ENCODE measurements at regions not wholly inside any gene's neighbourhood (a gene's known extent, or its start where the extent isn't known, plus 50 kb on each side); places are given as distances from the start of the nearest gene placed in this dataset.

- FAIRE-seq (no peak), DNase-seq (ENCODE audit: low read depth) (no peak)
- peaks cover 2% of the 10 kb centered on the region for H3K27me3 ChIP-seq (ENCODE audit: control insufficient read depth, insufficient read depth, low read length)
- H3K4me3 ChIP-seq (ENCODE audit: low read depth, low read length): no peak overlapping the region
- H3K36me3 ChIP-seq (ENCODE audit: control insufficient read depth, insufficient read depth, low read length): no peaks in the 10 kb centered on the region
- TF ChIP-seq CTCF (IDR thresholded peaks at IDR 0.05; ENCODE audit: insufficient read depth, low read length, severe bottlenecking): no peak
These were observed 161.7 kb downstream of the TFCP2L1 start for GRCh38 chr2:121123268-121123667.

DNA sequence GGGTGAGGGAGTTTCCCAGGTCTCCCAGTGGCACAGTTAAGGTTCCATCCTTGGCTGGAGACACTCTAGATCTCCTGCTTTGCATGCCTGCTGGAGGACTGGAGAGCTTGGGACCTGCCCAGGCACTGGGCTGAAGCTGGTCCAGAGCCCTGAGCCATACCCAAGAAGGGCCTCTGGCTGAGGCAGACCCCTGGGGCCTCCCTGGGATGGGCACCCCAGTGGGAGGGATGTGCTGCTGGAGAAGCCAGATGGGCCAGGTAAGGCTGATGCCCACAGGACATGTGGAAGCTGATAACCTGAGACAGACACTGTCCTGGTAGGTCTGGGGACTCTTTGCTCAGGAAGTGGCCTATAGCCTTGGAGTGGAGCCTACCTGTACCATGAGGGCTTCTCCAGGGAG is 160.7 kb downstream of the TFCP2L1 start:
- no peak for TF ChIP-seq CTCF (IDR thresholded peaks at IDR 0.05; ENCODE audit: insufficient read depth, low read length, severe bottlenecking)
- Histone ChIP-seq H3K36me3 (ENCODE audit: control insufficient read depth, insufficient read depth, low read length) (no peaks in the 10 kb centered on the region), H3K4me3 (ENCODE audit: low read depth, low read length) (no peak overlapping the region), H3K27me3 (ENCODE audit: control insufficient read depth, insufficient read depth, low read length) (no peaks in the 10 kb centered on the region)
- DNase-seq (ENCODE audit: low read depth) (no peak), FAIRE-seq (no peak)

DNA sequence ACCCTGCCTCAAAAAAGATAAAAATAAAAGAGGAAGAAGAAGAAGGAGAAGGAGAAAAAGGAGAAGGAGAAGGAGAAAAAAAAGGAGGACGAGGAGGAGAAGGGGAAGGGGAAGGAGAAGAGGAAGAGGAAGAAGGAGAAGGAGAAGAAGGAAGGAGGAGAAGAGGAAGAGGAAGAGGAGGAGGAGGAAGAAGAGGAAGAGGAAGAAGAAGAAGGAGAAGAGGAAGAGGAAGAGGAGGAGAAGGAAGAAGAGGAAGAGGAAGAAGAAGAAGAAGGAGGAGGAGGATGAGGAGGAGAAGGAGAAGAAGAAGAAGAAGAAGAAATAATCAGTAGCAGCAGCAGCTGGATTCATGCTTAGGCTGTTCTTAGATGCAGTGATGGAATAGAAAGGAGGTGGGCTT is 159.7 kb downstream of the TFCP2L1 start:
- TF ChIP-seq CTCF (IDR thresholded peaks at IDR 0.05; ENCODE audit: insufficient read depth, low read length, severe bottlenecking): no peak
- FAIRE-seq: no peak
- Histone ChIP-seq H3K36me3 (ENCODE audit: control insufficient read depth, insufficient read depth, low read length) (no peaks in the 10 kb centered on the region), H3K4me3 (ENCODE audit: low read depth, low read length) (no peak overlapping the region), H3K27me3 (ENCODE audit: control insufficient read depth, insufficient read depth, low read length) (no peaks in the 10 kb centered on the region)
- DNase-seq (ENCODE audit: low read depth): no peak

GRCh38 chr2:121128741-121129659 is 156.0 kb downstream of the TFCP2L1 start:
- Histone ChIP-seq H3K27me3 (ENCODE audit: control insufficient read depth, insufficient read depth, low read length) (no peaks in the 10 kb centered on the region), H3K4me3 (ENCODE audit: low read depth, low read length) (no peak overlapping the region), H3K36me3 (ENCODE audit: control insufficient read depth, insufficient read depth, low read length) (no peaks in the 10 kb centered on the region)
- FAIRE-seq (peak; percentile 47), DNase-seq (ENCODE audit: low read depth) (peak; percentile 67)
- TF ChIP-seq CTCF (IDR thresholded peaks at IDR 0.05; ENCODE audit: insufficient read depth, low read length, severe bottlenecking): peak; percentile 79

- FAIRE-seq: no peak
These were observed 155.3 kb downstream of the TFCP2L1 start for GRCh38 chr2:121129692-121130091.

More at GRCh38 chr2:121129692-121130091, 155.3 kb downstream of the TFCP2L1 start:
- no peaks in the 10 kb centered on the region for H3K36me3 ChIP-seq (ENCODE audit: control insufficient read depth, insufficient read depth, low read length)
- TF ChIP-seq CTCF (IDR thresholded peaks at IDR 0.05; ENCODE audit: insufficient read depth, low read length, severe bottlenecking): no peak
- H3K27me3 ChIP-seq (ENCODE audit: control insufficient read depth, insufficient read depth, low read length): no peaks in the 10 kb centered on the region
- no peak for DNase-seq (ENCODE audit: low read depth)
- H3K4me3 ChIP-seq (ENCODE audit: low read depth, low read length): no peak overlapping the region
